Thyroid gland (tissue), 4 donors: ENCODE measurements at regions not wholly inside any gene's neighbourhood (a gene's known extent, or its start where the extent isn't known, plus 50 kb on each side); places are given as distances from the start of the nearest gene placed in this dataset.

ENCODE experiments used
- DNase-seq, 2 donors: peaks; one replicate each; pipeline ENCODE4 v3.0.0-alpha.2; 2019
- H3K27ac ChIP-seq, 3 donors: fragments of 200-600 bp; sonication (generic); 1 replicate in 2 of 3; 2 replicates in 1 of 3; pipeline ENCODE4 v1.5.1; 2016 to 2019; ENCODE audit warnings: mild to moderate bottlenecking in 1 of 3, moderate library complexity in 1 of 3
- H3K27me3 ChIP-seq: fragments of 200-600 bp; sonication (generic); one replicate; pipeline ENCODE4 v1.5.1; 2019
- H3K36me3 ChIP-seq, 2 donors: fragments of 200-600 bp; sonication (generic); one replicate each; pipeline ENCODE4 v1.5.1; 2016 to 2019
- H3K4me1 ChIP-seq, 2 donors: fragments of 200-600 bp; sonication (generic); one replicate each; pipeline ENCODE4 v1.5.1; 2017 to 2019
- H3K4me3 ChIP-seq, 3 donors: fragments of 200-600 bp; sonication (generic); replicated peaks in 1 of 3; 1 replicate in 2 of 3; 2 replicates in 1 of 3; pipeline ENCODE4 v1.5.1; 2016; ENCODE audit warnings: mild to moderate bottlenecking in 1 of 3
- H3K9me3 ChIP-seq: fragments of 200-600 bp; sonication (generic); one replicate; pipeline ENCODE4 v1.5.1; 2017
- POLR2A ChIP-seq, 2 donors: fragments of 450-650 bp; IDR thresholded peaks; one replicate each; pipeline ENCODE4 v1.6.1; 2017; ENCODE audit warnings: antibody characterized with exemption in 2 of 2, mild to moderate bottlenecking in 2 of 2, moderate library complexity in 1 of 2
- WGBS, 2 donors: methylation state at CpG; one replicate each; pipeline ENCODE4 v1.1.5; 2017; 5-methylcytosine and 5-hydroxymethylcytosine counted together
- intact Hi-C: fragments of 100-400 bp; cut with DNase I; formaldehyde crosslinking; loops from one replicate; pipeline ENCODE4 v1.15.1; 2023
- TF ChIP-seq, protein P1 (sequence below), 6 experiments: fragments of 200-600 bp in 3 of 6; fragments of 450-650 bp in 3 of 6; sonication (generic) in 3 of 6; IDR thresholded peaks; one replicate each; pipeline ENCODE4 v1.5.1; 2016 to 2019; ENCODE audit warnings: antibody characterized with exemption in 6 of 6, mild to moderate bottlenecking in 2 of 6, inconsistent platforms in 1 of 6, moderate library complexity in 1 of 6

DNA sequence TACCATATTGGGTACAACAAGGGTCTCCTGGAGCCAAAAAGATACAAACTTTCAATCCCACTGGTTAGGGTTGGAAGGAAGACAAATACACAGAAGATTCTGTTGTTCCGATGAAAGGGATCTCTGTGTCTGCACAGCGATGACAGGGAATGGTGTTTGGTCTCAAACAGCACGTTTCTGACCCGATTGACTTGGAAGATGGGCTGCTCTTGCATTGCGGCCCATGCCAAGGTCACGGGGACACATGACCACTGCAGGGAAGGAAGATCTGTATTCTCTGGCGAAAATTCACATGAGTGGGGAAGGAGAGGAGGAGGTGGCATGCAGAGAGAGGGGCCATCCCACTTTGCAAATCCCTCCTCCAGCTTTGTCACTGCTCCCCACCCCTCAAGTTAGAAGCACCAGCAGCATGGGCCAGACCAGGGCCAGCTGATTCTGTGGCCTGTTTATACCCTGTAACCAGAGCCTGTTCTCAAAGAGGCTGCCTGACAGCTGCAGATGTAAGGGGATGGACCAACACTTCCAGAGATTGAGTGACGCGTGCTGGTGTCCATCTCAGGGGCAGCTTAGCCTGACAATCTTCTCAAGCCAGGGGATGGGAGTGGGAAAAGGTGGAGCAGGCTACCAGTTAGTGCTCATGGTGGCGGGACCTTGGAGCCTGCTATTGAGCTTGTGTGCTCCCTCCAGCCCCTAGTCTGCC lies 57.2 kb downstream of the TNP1 start:
- H3K4me1 ChIP-seq, result peaks cover 2 to 4% of the 10 kb centered on the region in 2 donors
- H3K9me3 ChIP-seq, result no peaks in the 10 kb centered on the region
- H3K4me3 ChIP-seq, result no peak overlapping the region
- TF ChIP-seq POLR2A (IDR thresholded peaks at IDR 0.05), result no peak
- TF ChIP-seq, protein P1, sequence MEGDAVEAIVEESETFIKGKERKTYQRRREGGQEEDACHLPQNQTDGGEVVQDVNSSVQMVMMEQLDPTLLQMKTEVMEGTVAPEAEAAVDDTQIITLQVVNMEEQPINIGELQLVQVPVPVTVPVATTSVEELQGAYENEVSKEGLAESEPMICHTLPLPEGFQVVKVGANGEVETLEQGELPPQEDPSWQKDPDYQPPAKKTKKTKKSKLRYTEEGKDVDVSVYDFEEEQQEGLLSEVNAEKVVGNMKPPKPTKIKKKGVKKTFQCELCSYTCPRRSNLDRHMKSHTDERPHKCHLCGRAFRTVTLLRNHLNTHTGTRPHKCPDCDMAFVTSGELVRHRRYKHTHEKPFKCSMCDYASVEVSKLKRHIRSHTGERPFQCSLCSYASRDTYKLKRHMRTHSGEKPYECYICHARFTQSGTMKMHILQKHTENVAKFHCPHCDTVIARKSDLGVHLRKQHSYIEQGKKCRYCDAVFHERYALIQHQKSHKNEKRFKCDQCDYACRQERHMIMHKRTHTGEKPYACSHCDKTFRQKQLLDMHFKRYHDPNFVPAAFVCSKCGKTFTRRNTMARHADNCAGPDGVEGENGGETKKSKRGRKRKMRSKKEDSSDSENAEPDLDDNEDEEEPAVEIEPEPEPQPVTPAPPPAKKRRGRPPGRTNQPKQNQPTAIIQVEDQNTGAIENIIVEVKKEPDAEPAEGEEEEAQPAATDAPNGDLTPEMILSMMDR (IDR thresholded peaks at IDR 0.05), result no peak
- H3K27me3 ChIP-seq, result no peaks in the 10 kb centered on the region
- no peak for DNase-seq
- H3K36me3 ChIP-seq, result no peaks in the 10 kb centered on the region
- 94 to 97% methylated on average over 10 of the region's 10 CpGs for WGBS, 2 donors
- no peak overlapping the region for H3K27ac ChIP-seq
- intact Hi-C loops, result no loop called here

DNA sequence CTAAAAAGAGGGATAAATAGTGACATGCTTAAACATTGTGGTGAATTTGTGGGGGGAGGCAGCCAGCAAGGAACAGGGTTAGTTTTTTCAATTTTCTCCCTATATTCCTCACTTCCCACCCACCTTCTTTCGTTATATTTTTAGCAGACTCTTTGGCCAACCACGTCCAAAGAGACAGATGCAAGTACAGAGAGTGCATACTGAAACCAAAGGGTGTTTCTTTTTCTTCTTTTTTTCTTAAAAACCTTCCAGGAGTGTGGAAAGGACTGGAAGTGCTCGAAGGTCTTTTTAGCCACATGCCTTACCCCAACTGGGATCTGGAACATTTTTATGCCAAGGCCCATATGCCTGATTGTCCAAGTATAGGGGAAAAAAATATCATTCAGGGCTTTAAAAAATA lies 59.0 kb downstream of the TNP1 start:
- Histone ChIP-seq H3K4me1 (peaks cover 0 to 10% of the 10 kb centered on the region in 2 donors), H3K9me3 (no peaks in the 10 kb centered on the region), H3K27me3 (no peaks in the 10 kb centered on the region), H3K36me3 (no peaks in the 10 kb centered on the region), H3K4me3 (no peak overlapping the region), H3K27ac (no peak overlapping the region)
- intact Hi-C loops, result no loop called here
- WGBS, 2 donors, result 74 to 75% methylated on average over 3 of the region's 3 CpGs
- TF ChIP-seq, protein P1 (IDR thresholded peaks at IDR 0.05), result no peak
- TF ChIP-seq POLR2A (IDR thresholded peaks at IDR 0.05), result no peak
- DNase-seq, result no peak

DNA sequence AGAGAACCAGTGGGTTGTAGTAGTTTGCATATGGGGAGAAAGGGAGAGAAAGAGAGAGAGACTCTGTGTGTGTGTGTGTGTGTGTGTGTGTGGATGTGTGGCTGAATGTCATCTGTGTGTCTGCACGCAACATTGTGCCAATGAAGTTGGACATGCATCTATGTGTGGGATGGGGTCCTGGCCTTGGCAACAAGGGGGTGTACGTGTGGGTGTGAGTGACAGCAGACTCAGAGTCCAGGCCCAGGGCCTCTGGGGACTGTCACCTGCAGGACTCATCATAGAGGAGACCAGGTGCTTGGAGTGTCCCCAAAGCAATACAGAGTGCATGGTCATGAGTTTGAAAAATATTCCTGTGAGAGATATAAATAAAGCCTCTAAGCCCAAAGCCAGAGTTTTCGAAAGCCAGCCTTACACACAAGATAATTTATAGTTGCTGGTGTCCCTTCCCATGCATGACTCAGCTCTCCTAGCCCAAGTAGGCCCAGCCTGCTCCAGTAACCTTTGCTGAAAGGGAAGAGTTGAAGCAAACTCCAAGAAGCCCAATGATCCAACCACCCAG lies 59.9 kb downstream of the TNP1 start:
- Histone ChIP-seq H3K36me3 (no peaks in the 10 kb centered on the region), H3K27me3 (no peaks in the 10 kb centered on the region), H3K4me3 (no peak overlapping the region), H3K4me1 (peaks cover 0 to 16% of the 10 kb centered on the region in 2 donors), H3K9me3 (no peaks in the 10 kb centered on the region), H3K27ac (no peak overlapping the region)
- DNase-seq, result no peak
- intact Hi-C loops, result no loop called here
- 81% methylated on average over 3 of the region's 3 CpGs for WGBS, 2 donors
- TF ChIP-seq, protein P1 (IDR thresholded peaks at IDR 0.05), result no peak
- no peak for TF ChIP-seq POLR2A (IDR thresholded peaks at IDR 0.05)

DNA sequence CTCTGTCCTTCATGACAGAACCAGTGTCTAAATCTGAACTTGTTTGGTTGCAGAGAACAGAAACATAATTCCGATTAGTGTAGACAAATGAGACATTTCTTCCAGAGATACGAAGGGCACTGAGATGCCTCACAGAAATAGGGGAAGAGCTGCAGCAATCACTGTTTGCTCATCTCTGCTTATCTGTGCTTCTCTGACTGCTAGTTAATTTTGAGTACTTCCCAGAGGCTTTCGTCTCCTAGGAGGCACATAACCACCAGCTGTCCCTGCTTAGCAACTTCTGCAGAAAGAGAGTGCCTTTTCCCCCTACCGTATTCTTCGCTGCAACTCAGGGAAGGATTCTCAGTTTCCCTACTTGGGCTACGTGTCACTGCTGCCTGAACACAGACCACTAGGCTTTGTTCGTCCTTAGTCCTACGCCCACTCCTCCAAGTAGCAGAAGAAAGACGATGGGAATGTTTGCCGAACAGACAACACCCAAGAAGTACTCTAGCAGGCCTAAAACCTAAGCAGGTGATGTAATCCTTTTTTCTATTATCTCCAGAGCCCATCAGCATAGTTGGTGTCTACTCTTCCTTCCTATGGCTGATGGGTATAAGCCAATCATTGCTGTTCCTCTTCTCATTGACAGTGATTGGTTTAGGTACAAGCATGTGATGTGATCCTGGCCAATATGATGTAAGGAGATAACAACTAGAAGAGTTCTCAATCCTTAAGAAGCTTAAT lies 63.6 kb downstream of the TNP1 start:
- intact Hi-C loops, result no loop called here
- no peaks in the 10 kb centered on the region for H3K27me3 ChIP-seq
- H3K36me3 ChIP-seq, result no peaks in the 10 kb centered on the region
- H3K27ac ChIP-seq, result peak overlapping the region in 1 of 3 donors; percentile 18
- TF ChIP-seq POLR2A (IDR thresholded peaks at IDR 0.05), result no peak
- TF ChIP-seq, protein P1 (IDR thresholded peaks at IDR 0.05), result no peak
- no peak for DNase-seq
- no peak overlapping the region for H3K4me3 ChIP-seq
- 93 to 95% methylated on average over 10 of the region's 10 CpGs for WGBS, 2 donors
- no peaks in the 10 kb centered on the region for H3K9me3 ChIP-seq
- peaks cover 18 to 40% of the 10 kb centered on the region in 2 donors for H3K4me1 ChIP-seq

DNA sequence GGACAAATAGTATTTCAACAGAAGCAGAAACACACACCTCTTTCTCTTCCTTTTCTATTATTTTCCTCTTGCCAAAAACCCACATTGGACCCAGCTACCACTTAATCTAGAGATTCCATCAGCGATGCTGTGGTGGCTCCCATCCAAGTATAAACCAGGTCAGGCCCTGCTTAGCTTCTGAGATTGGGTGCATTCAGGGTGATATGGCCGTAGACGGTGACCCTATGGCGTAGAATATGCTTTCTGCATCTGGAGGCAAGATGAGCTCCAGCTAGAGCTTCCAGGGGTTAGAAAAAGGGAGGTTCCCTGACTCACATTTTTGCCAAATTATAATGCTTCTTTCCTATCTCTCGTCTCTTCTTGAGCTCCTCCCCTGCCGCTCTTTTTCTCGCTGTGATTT lies 66.5 kb downstream of the TNP1 start:
- DNase-seq, result no peak
- Histone ChIP-seq H3K9me3 (no peaks in the 10 kb centered on the region), H3K27me3 (no peaks in the 10 kb centered on the region), H3K4me3 (no peak overlapping the region), H3K4me1 (peaks cover 18 to 53% of the 10 kb centered on the region in 2 donors), H3K36me3 (no peaks in the 10 kb centered on the region), H3K27ac (peak overlapping the region; percentile 79 to 92 (median 85))
- intact Hi-C loops, result no loop called here
- 89 to 91% methylated on average over 7 of the region's 7 CpGs for WGBS, 2 donors
- TF ChIP-seq, protein P1 (IDR thresholded peaks at IDR 0.05), result no peak
- TF ChIP-seq POLR2A (IDR thresholded peaks at IDR 0.05), result no peak
